HEK293 (cell line): ENCODE measurements at regions not wholly inside any gene's neighbourhood (a gene's known extent, or its start where the extent isn't known, plus 50 kb on each side); places are given as distances from the start of the nearest gene placed in this dataset.

Experiments used
- CTCF ChIA-PET: fragments of 350-600 bp; formaldehyde crosslinking; extraction: SDS; loops from one replicate; lab custom pipeline; 2021; ENCODE audit warnings: antibody characterized with exemption; lab: Yijun Ruan, JAX
- POLR2A ChIA-PET: fragments of 300-600 bp; formaldehyde crosslinking; extraction: SDS; loops from one replicate; lab custom pipeline; 2020; ENCODE audit warnings: antibody characterized with exemption, inconsistent platforms; lab: Yijun Ruan, JAX
- H3K27ac ChIP-seq: fragments of 200-500 bp; sonication (Bioruptor generic); 2 replicates; pipeline ENCODE4 v1.5.1; 2014; ENCODE audit warnings: low read depth, low read length, control low read depth, inconsistent platforms; ENCODE audit errors: extremely low read depth
- H3K36me3 ChIP-seq, 2 experiments: fragments of 200-500 bp in 1 of 2; sonication (Bioruptor generic) in 1 of 2; 1 replicate in 1 of 2; 2 replicates in 1 of 2; pipeline ENCODE4 v1.5.1; 2014 to 2017; ENCODE audit warnings: inconsistent platforms in 2 of 2, low read length in 2 of 2; ENCODE audit not compliant: control insufficient read depth in 2 of 2, insufficient read depth in 1 of 2
- H3K4me1 ChIP-seq: fragments of 200-500 bp; sonication (Bioruptor generic); 2 replicates; pipeline ENCODE4 v1.5.1; 2014; ENCODE audit warnings: mild to moderate bottlenecking, low read length, inconsistent platforms; ENCODE audit not compliant: control insufficient read depth, insufficient read depth
- H3K4me3 ChIP-seq: 2 replicates; pipeline ENCODE4 v1.5.1; 2011; ENCODE audit warnings: low read depth, mild to moderate bottlenecking, control low read depth, low read length, moderate library complexity
- H3K9me3 ChIP-seq: fragments of 200-500 bp; sonication (Bioruptor generic); 2 replicates; pipeline ENCODE4 v1.5.1; 2014; ENCODE audit warnings: low read depth, low read length, inconsistent platforms; ENCODE audit not compliant: control insufficient read depth, insufficient read depth
- BCL11A ChIP-seq: fragments of 450-650 bp; formaldehyde crosslinking; IDR thresholded peaks from 2 replicates; pipeline ENCODE4 v1.5.1; 2016; ENCODE audit warnings: low read depth, missing biosample characterization, missing genetic modification characterization
- ELK4 ChIP-seq: IDR thresholded peaks from 2 replicates; pipeline ENCODE4 v1.6.1; 2011; ENCODE audit warnings: mild to moderate bottlenecking, low read depth, low read length, borderline replicate concordance
- GLIS2 ChIP-seq: fragments of 450-650 bp; formaldehyde crosslinking; IDR thresholded peaks from 2 replicates; pipeline ENCODE4 v1.5.1; 2016; ENCODE audit warnings: missing biosample characterization, missing genetic modification characterization
- HOXD13 ChIP-seq: sonication (generic); formaldehyde crosslinking; IDR thresholded peaks from 2 replicates; pipeline ENCODE4 v1.8.0; 2022; ENCODE audit warnings: missing genetic modification reagents, borderline replicate concordance
- KLF9 ChIP-seq: fragments of 450-650 bp; formaldehyde crosslinking; IDR thresholded peaks from 2 replicates; pipeline ENCODE4 v1.5.1; 2016; ENCODE audit warnings: missing biosample characterization, missing genetic modification characterization, low read depth
- OSR2 ChIP-seq: fragments of 450-650 bp; formaldehyde crosslinking; IDR thresholded peaks from 2 replicates; pipeline ENCODE4 v1.5.1; 2016; ENCODE audit warnings: missing biosample characterization, missing genetic modification characterization
- ZBTB10 ChIP-seq: fragments of 450-650 bp; formaldehyde crosslinking; IDR thresholded peaks from 2 replicates; pipeline ENCODE4 v1.5.1; 2016; ENCODE audit warnings: missing biosample characterization, missing genetic modification characterization
- ZIC2 ChIP-seq: fragments of 450-650 bp; formaldehyde crosslinking; IDR thresholded peaks from 2 replicates; pipeline ENCODE4 v1.5.1; 2016; ENCODE audit warnings: missing biosample characterization, missing genetic modification characterization
- ZNF132 ChIP-seq: fragments of 450-650 bp; formaldehyde crosslinking; IDR thresholded peaks from 2 replicates; pipeline ENCODE4 v1.5.1; 2017; ENCODE audit warnings: missing biosample characterization, missing genetic modification characterization, borderline replicate concordance
- ZNF174 ChIP-seq: fragments of 450-650 bp; formaldehyde crosslinking; IDR thresholded peaks from 2 replicates; pipeline ENCODE4 v1.5.0; 2017; ENCODE audit warnings: missing biosample characterization, mild to moderate bottlenecking, missing genetic modification characterization
- ZNF248 ChIP-seq: fragments of 450-650 bp; formaldehyde crosslinking; IDR thresholded peaks from 2 replicates; pipeline ENCODE4 v1.5.1; 2017; ENCODE audit warnings: missing biosample characterization, missing genetic modification characterization
- ZNF280C ChIP-seq: fragments of 450-650 bp; formaldehyde crosslinking; IDR thresholded peaks from 2 replicates; pipeline ENCODE4 v1.5.1; 2016; ENCODE audit warnings: missing biosample characterization, missing genetic modification characterization
- ZNF335 ChIP-seq: fragments of 450-650 bp; formaldehyde crosslinking; conservative IDR thresholded peaks from 2 replicates; pipeline ENCODE4 v1.5.1; 2016; ENCODE audit warnings: missing biosample characterization, missing genetic modification characterization
- ZNF398 ChIP-seq: fragments of 450-650 bp; formaldehyde crosslinking; IDR thresholded peaks from 2 replicates; pipeline ENCODE4 v1.5.1; 2017; ENCODE audit warnings: missing biosample characterization, missing genetic modification characterization
- ZNF423 ChIP-seq: fragments of 450-650 bp; formaldehyde crosslinking; IDR thresholded peaks from 2 replicates; pipeline ENCODE4 v1.5.1; 2016; ENCODE audit warnings: missing biosample characterization, missing genetic modification characterization
- ZNF488 ChIP-seq: fragments of 450-650 bp; formaldehyde crosslinking; IDR thresholded peaks from 2 replicates; pipeline ENCODE4 v1.5.1; 2016; ENCODE audit warnings: missing biosample characterization, missing genetic modification characterization
- ZNF544 ChIP-seq: fragments of 450-650 bp; formaldehyde crosslinking; IDR thresholded peaks from 2 replicates; pipeline ENCODE4 v1.5.0; 2017; ENCODE audit warnings: missing biosample characterization, missing genetic modification characterization
- ZNF561 ChIP-seq: fragments of 450-650 bp; IDR thresholded peaks from 2 replicates; pipeline ENCODE4 v1.5.1; 2018; ENCODE audit warnings: missing biosample characterization, missing genetic modification characterization, borderline replicate concordance
- ZNF626 ChIP-seq: fragments of 450-650 bp; sonication (Bioruptor Pico); formaldehyde crosslinking; IDR thresholded peaks from 2 replicates; pipeline ENCODE4 v1.5.1; 2018; ENCODE audit warnings: missing biosample characterization, missing genetic modification characterization, inconsistent platforms
- ZNF658 ChIP-seq: fragments of 450-650 bp; formaldehyde crosslinking; IDR thresholded peaks from 2 replicates; pipeline ENCODE4; 2016; ENCODE audit warnings: missing biosample characterization, missing genetic modification characterization
- ZSCAN4 ChIP-seq: fragments of 450-650 bp; formaldehyde crosslinking; IDR thresholded peaks from 2 replicates; pipeline ENCODE4 v1.5.1; 2017; ENCODE audit warnings: missing biosample characterization, missing genetic modification characterization

- TF ChIP-seq KLF9 (tag by site-specific recombination), result no peak
Measured at GRCh38 chr6:163753430-163753829, 338.9 kb downstream of the QKI start (continued).

GRCh38 chr6:163752446-163752845 lies 337.9 kb downstream of the QKI start:
- CTCF ChIA-PET, result no interaction called here
- H3K27ac ChIP-seq, result no peak overlapping the region
- no peaks in the 10 kb centered on the region for H3K4me1 ChIP-seq
- H3K9me3 ChIP-seq, result no peaks in the 10 kb centered on the region
- H3K4me3 ChIP-seq, result no peak overlapping the region
- no peaks in the 10 kb centered on the region for H3K36me3 ChIP-seq
- POLR2A ChIA-PET, result no interaction called here
- TF ChIP-seq ZNF544 (tag by site-specific recombination) (no peak), ZNF488 (tag by site-specific recombination) (no peak), OSR2 (tag by site-specific recombination) (no peak), ZNF174 (tag by site-specific recombination) (no peak), ZNF398 (tag by site-specific recombination) (no peak), ELK4 (no peak), GLIS2 (tag by site-specific recombination) (no peak)

GRCh38 chr6:163751032-163751525 lies 336.6 kb downstream of the QKI start:
- ChIA-PET POLR2A (no interaction called here), CTCF (no interaction called here)
- Histone ChIP-seq H3K4me3 (no peak overlapping the region), H3K36me3 (no peaks in the 10 kb centered on the region), H3K27ac (no peak overlapping the region), H3K9me3 (no peaks in the 10 kb centered on the region), H3K4me1 (no peaks in the 10 kb centered on the region)
- no peak for TF ChIP-seq HOXD13
- TF ChIP-seq ZBTB10, result no peak
- no peak for TF ChIP-seq ZSCAN4 (tag by site-specific recombination)
- TF ChIP-seq ZNF174 (tag by site-specific recombination), result no peak
- TF ChIP-seq ZNF335 (tag by site-specific recombination), result no peak
- no peak for TF ChIP-seq ZNF423 (tag by site-specific recombination)
- no peak for TF ChIP-seq ZNF626 (tag by site-specific recombination)
- TF ChIP-seq ZNF248 (tag by site-specific recombination), result no peak
- TF ChIP-seq BCL11A (tag by site-specific recombination), result no peak
- no peak for TF ChIP-seq ZIC2 (tag by site-specific recombination)
- no peak for TF ChIP-seq ZNF132 (tag by site-specific recombination)
- no peak for TF ChIP-seq ZNF561 (tag by site-specific recombination)
- no peak for TF ChIP-seq ZNF280C (tag by site-specific recombination)
- no peak for TF ChIP-seq ZNF658 (tag by site-specific recombination)
